Medulla oblongata (tissue), 1 donor: ENCODE measurements at regions not wholly inside any gene's neighbourhood (a gene's known extent, or its start where the extent isn't known, plus 50 kb on each side); places are given as distances from the start of the nearest gene placed in this dataset.

ENCODE experiments used
- DNase-seq: peaks from one replicate; pipeline ENCODE4 v3.0.0-alpha.2; 2015; ENCODE audit errors: extremely low spot score

DNA sequence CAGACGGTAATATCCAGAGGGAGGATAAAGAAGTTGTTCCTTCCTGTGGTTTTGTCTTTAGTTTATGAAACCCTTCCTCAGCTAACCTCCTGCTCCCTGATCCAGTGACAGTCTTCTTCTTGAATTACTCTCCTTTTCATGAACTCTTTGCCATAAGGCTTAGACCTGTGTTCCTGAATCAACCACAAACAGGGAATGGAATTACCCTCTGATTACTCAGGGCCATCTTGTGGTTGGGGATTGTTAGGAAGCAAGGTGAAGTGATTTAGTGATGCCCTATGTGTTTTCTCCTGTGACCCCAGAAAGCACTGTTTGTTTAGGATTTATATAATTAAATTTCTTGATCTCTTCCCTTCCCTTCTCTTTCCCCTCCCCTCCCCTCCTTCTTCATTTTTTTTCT lies 409.1 kb downstream of the TAF11L14 start:
- no peak for DNase-seq

DNA sequence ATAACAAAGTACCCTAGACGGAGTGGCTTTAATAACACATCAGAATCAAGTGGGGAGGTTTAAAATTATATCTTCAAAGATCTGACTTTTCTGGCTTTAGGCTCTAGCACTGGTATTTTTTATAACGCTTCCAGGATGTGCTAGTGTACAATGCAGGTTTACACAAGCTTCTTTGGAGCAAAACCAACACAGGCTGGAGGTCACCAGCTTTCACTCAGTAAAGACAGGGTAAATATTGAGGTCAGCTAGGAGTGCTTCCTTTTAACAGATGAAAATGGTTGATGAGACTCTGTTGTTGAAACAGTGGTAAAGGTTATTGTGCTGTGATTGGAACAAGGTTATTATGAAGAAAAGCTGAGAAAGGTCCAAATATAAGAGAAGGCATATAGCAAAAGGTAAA lies 414.2 kb downstream of the TAF11L14 start:
- DNase-seq = no peak

DNA sequence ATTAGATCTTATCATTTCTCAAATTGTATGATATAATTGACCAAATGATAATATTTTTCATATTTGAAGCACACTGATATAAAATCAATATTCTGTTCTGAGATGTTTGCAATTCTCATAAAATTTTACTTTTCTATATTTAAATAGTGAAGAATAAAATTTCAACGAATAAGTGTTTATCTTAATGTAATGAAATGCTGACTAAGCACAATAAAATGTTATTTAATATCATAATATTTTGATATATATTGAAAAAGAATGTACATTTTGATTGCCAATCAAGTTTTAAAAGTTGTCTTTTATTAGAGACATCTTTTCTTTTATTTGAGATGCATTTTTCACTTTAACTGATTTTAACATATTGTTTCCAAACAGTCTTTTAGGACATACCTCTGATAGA lies 416.1 kb downstream of the TAF11L14 start:
- DNase-seq = no peak

DNA sequence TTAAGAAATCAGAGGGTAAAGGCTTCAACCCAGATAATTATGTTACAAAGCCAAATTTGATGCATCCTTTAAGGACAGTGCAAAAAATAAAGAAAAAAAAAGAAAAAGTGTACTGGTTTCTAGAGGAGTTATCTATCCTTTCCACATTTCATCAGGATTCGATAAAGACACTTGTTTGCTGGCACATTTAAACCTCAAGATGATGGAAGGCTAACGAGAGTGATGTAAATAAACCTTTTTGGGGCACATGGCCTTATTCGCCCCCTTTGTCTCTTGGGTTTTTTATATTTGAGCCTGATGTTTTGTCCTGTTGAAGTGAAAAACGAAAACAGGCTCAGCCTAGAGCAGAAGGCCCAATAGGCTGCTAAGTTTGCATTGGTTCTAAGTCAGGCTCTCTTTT lies 416.5 kb downstream of the TAF11L14 start:
- DNase-seq = no peak

DNA sequence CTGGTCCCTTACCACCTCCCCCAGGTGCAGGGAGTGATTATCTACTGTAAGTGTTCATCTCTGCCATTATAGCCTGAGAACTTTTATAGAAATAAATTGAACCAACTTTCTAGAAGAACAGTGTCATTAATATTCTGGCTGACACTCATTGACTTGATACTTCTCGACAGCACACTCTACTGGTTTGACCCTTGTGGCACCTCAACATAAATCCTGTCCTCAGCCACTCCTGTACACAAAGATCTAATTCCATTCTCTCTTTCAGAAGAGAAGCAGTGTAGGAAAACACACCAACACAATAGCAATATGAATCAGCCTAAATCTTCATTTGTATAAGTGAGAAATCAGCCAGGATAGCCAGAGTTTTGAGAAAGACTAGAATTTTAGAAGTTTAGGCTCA lies 417.7 kb downstream of the TAF11L14 start:
- no peak for DNase-seq

DNA sequence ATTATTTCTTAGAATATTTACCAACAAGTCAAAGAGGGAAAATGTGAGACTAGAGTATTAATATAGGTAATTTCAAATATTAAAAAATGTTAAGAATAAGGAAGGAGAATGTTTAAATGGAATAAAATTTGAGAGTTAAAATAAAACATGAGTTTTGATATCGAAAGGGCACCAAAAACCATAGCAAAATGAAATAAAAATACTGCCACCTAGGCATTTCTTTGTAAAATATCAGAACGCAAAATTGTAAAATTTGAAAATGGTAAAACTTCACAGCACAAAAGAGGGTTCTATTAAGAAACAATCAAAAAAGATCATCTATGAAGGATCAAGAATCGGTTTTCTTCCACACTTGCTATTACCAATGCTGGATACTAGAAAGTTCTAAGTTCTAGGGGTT lies 418.3 kb downstream of the TAF11L14 start:
- DNase-seq = no peak

DNA sequence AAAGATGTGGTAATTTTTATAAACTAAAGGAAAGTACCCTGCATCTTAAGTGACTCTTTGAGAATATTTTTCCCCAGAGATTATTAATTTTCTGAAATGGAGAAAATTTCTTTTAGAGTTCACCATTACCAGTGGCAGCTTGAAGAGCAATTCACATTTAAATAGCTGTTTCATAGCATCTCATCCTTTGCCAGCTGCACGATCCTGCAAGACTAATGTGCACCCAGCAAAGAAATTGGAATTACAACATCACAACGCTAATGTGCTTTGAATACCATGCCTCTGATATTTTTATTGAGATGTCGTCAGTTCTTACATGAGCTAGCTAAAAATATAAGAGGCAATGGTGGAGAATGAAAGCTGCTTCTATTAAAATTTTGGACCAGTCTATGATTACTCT lies 423.5 kb downstream of the TAF11L14 start:
- no peak for DNase-seq

DNA sequence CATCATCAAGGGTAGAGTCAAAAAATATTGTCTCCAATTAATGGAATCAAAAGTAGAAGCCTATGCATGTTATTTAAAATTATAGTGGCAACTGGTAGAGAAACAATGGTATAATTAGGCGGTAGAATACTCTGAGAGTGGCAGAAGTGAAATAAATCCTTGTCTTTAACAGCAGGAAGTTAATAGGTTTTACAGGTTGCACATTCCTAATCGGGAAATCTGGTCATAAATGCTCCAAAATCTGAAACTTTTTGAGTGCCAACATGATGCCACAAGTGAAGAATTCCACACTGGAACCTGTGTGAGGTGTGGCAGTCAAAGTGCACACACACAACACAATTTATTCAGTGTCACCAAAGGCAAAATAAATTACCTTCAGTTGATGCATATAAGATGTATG lies 433.4 kb downstream of the TAF11L14 start:
- no peak for DNase-seq

DNA sequence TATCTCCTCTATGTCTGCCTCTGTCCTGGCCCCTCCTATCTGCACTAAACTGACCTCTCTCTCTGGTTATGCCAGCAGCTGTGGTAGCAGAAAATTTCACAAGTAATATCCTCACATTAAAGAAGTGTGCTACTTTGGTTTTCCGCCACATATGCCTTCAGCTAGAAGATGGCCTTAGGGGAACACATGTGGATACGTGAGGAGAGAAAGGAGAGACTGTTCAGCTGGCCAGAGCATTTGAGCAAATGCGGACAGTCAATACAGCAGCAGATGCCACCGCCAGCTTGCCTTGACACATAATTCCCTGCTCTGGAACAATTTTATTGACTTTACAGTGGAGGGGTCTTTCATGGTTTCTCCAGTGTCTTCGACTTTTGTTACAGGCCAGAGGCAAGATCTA lies 434.6 kb downstream of the TAF11L14 start:
- DNase-seq = no peak

DNA sequence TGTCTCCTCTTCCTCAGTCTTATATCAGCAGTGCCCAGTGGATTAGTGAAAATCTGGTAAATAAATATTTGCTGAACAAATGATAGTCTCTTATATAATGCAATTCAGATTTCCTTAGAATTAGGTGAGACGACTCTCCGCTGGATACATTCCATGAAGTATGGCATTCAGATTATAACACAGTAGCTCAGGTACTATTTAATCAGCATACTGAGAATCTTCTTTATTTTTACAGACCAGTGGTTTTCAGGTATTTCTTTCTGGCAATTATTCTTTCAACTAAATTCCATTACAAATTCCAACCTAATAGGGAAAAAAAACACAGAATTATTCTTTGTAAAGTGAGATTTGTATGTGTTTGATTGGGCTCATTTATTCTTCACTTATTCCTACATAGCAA lies 435.5 kb downstream of the TAF11L14 start:
- no peak for DNase-seq

DNA sequence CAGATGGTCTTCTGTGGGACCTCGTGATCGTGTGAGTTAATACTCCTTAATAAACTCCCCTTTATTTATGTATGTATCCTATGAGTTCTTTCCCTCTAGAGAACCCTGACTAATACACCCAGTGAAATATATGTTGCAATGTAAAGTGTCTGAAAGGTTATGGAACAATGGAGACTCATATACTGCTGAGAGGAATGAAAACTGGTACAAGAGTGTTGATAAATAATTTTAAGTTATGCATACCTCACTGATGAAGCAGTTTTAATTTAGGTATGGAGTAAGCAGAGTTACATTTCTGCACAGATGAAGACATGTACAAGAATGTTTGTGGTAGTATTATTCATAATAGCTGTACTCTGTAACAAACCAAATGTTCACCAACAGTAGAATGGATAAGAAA lies 438.3 kb downstream of the TAF11L14 start:
- DNase-seq = no peak

DNA sequence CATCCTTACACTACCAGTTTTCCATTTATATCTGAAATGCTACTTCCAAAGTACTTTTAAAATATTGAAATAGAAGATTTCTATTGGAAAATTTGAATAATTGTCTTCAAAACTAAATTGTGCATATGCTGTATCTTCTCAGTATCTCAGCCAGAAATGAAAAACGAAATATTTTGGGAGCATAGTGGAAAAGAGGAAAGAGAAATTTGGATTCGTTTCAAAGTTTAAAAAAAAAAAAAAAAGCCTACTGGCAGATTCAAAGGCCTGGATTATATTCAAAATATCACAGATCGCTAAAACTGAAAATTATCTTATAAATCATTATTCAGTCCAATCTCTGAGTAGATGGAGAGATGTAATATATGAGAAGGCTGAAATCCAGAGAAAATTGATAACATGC lies 440.7 kb downstream of the TAF11L14 start:
- DNase-seq = no peak

DNA sequence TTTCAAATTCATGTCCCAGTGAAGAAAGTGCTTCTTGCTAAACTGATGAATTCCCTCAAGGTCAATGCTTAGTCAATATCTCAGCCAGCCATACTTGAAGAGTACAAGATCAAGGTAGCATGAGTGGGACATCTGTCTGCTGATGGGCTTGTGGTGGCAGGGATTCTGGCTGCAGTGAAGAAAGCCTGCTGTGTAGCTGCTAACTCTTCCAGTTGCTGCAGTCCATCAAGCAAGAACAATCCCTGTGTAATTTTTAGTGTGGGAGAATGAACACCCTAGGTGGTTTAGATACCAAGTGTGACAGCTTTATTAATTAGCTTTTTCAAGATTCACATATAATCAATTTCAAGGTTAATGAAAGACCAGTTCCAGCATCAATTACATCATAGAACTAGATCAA lies 443.9 kb downstream of the TAF11L14 start:
- no peak for DNase-seq

DNA sequence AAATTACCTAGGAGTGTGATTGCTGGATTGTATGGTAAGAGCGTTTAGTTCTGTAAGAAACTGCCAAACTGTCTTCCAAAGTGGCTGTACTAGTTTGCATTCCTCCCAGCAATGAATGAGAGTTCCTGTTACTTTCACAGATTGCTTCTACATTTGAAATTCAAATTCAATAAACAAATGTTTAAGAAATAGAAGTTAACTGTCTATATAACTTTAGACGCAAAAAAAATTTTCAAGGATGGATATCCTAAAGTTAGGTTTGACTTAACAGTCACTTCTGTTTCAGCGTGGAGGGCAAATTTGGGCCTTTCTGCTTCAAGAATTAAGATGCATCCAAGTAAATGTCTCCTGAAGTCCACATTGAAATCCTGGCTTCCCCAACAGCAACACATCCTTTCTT lies 445.6 kb downstream of the TAF11L14 start:
- no peak for DNase-seq

DNA sequence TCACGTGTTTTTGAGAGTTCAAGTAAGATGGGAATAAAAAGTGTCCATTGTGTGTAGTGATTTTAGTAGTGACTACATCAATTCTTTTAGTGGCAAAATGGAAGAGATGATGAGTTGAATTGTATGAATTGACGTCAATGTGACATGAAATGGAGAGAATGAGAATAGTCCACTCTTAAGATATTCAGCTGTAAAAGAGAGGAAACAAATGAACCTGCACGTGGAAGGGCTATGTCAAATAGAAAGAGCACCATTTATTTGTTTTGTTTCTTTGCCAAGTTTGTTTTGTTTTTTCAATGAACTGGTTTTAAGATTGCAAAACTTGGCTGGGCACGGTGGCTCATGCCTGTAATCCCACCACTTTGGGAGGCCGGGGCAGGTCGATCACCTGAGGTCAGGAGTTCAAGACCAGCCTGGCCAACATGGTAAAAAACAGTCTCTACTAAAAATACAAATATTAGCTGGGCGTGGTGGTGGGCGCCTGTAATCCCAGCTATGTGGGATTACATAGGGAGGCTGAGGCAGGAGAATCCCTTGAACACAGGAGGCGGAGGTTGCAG lies 453.8 kb downstream of the TAF11L14 start:
- DNase-seq = no peak

DNA sequence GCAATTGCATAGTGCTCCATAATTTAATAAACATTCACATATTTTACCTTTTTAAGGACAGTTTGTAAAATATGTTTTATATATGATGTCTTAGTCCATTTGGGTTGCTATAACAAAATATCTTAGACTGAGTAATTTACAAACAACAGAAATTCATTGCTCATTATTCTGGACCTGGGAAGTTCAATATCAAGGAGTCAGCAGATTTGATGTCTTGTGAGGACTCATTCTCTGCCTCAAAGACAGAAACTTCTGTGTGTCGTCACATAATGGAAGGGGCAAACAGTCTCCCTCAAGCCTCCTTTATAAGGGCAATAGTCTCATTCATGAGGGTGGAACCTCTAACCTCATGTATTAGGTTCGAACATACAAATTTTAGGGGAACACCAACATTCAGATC lies 455.9 kb downstream of the TAF11L14 start:
- no peak for DNase-seq

DNA sequence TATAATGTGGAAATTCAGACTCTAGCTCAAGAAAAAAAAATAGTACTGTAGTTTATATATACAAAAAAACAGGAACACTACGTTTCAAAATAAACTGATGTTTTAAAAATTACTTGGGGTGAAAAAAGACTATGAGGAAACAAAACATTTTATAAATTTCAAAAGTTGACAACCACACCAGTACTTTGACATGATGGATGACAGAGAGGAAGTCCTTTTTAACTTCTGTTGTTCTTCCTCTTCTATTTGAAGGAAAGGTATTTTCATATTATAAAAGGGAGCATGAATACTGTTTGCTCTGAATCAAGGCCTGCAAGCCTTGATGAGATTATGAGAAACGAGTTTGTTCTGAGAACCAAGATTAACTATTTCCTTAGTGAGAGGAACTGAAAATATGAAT lies 456.9 kb downstream of the TAF11L14 start:
- no peak for DNase-seq

DNA sequence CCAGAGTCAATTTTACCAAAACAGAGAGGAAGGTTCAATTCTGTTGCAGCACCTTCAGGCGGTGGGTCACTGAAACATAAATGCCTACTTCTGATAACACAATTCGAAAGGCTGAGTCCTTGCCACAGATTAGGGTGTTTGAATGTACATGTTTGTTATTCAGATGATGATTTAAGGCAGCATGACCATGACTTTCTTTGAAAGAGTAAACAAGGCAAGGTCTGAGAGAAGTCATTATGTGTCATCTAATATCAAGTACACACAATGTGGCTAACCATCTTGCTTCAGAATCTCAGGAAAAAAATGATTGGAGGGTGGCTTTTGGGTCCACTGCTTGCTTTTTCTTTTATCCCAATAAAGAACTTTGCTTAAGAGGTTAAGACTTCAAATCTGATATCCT lies 457.5 kb downstream of the TAF11L14 start:
- no peak for DNase-seq

DNA sequence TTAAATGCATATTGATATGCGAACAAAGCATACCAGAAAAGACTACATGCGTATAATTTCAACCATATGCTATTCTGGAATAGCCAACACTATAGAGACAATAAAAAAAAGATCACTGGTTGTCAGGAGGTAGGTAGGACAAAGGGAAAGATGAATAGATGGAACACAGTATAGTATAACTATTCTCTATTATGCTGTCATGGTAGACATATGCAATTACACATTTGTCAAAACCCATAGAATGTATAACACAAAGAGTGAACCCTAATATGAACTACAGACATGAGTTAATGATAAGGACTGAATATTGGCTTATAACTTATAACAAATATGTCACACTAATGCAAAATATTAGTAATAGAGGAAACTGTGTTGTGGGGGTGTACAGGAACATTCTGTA lies 460.8 kb downstream of the TAF11L14 start:
- DNase-seq = no peak

DNA sequence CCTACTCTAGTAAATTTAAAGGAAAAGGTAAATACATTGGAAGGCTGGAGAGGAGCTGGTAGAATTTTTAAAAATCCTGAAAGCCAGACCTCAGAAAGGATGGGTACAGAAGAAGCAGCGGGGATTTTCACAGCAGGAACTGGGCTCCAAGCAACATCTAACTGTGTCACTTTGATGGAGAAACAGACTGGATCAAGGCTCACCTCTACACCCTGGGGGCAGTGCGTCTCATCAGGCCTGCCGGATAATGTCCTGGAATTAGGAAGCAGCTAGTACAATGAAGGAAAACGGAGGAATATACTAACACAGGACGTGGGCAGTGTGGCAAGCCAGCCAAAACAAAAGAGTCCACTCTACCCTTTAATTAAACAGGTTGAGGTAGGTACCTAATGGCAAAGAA lies 463.6 kb downstream of the TAF11L14 start:
- DNase-seq = no peak

DNA sequence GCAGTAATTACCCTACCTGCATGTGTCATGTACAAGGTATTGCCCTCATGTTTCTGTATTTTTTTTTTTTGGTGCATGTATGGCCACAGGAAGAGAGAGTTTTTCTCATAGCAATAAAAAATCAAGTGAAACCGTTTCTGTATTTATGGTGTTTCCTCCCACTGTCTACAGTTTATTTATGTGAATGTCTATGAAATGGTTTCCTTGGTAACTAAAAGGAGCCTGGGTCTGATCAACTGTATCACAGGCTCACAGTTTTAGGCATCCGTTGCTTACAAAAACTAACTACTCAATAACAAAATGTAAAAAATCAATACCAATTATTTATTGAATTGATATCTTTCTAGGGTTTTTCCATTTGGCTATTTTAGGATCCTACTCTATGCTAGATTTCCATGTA lies 464.4 kb downstream of the TAF11L14 start:
- no peak for DNase-seq

DNA sequence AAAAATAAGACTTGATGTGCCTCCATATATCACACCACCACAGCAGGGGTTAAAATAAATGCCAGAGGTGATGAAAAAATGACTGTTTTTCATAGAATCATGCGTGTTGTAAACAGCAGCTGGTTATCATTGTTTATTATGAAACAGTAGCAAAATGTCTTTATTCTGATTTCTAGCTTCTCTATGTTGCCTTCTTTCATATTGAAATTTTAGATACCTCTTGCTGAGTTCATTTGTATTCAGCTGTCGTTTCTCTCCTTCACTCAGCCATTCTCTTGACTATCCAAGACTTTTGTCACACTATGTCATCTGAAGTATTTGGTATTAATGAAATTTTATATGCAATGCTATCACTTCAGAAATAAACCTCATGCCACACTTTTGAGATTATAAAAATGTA lies 465.0 kb downstream of the TAF11L14 start:
- no peak for DNase-seq

DNA sequence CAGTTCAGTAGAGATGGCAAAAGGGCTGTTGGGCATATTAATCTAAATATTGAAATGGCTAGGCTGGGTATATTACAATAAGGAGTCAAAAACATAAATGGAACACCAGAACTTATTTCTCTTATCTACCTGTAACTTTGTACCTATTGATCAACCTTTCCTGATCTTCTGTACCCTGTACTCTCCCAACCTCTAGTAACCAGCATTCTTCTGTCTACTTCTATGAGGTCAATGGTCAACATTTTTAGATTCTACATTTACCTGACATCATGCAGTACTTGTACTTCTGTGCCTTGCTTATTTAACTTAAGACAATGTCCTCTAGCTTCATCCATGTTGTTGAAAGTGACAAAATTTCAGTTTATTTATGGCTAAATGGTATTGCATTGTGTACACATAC lies 467.3 kb downstream of the TAF11L14 start:
- DNase-seq = no peak

DNA sequence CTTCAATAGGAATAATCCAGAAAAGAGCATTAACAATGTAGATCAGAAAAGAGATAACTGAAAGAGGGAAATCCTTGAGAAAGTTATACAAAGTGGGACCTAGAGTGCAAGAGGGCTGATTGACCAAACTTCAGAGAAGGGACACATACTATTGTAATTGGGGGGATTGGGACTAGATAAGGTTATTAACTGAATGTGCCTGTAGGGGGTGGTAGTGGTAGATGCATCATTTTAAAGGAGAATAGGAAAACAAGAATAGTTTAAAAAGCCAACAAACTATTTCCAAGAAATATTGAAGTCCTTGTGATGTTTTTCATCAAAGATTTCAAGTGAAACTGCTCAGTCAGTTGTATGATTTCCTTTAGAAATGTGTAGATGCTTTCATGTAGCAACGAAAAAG lies 468.5 kb downstream of the TAF11L14 start:
- no peak for DNase-seq

DNA sequence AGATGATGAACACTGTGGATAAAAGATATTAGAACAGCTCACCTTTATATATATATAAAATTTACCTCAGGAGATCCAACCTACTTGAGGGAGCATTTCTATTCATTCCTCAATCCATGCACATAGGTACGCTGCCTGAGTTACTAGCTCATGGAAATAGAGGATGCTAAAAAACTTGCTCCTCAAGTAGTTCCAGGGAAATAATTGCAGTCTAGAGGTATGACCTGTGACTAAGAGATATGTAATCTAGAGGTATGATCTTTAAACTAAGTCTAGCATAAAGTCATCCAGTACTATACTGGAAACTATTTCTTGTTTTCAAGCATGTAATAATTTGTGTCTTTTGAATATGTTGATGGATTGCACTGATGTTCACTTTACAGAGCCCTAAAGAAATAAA lies 471.2 kb downstream of the TAF11L14 start:
- no peak for DNase-seq
